NCI-H446 (cell line): ENCODE measurements at regions not wholly inside any gene's neighbourhood (a gene's known extent, or its start where the extent isn't known, plus 50 kb on each side); places are given as distances from the start of the nearest gene placed in this dataset.

Experiments
- DNase-seq, 2 experiments: peaks; one replicate each; lab custom pipeline; 2025; lab: John Stamatoyannopoulos, UW

DNA sequence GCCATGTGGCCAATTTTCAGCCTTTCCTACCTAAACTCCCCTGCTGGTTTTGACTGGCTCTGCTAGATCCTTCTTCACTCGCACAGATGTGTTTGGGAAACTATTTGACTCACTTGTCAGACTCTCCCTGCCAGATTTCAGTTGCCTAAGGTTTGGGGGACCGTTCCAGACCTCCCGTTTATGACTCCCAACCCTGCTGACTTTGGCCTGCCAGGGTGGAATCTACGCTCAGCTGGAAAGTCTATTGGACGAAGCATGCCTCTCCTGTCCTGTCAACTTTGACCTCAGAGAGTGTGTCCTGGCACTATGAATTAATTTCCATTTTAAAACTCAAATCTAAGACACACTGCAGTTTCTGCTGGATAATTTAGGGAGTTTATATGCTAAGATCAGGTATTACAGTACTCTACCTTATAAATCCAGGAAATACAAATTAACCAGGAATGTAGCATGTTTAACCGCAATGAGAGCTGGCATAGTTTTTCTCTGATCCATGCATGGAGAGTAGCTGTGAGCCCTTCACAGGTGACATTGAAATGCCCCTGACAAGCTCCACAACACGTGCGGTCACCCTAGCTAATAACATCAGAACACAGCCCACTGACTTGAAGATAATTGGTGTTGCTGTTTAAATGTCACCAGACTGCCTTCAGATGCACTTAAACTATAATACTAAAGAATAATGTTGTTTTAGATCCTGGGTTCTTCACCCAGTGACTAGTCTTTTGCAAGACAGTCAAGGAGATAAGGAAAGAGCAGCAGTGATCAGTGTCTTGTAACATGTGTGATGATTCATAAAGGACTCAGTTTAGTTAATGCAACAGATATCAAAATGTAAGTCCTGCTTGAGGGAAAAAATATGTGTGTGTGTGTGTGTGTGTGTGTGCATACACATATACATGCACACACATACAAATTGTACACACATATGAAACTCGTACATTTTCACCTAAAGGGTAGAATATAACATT is 223.0 kb upstream of the MCTP2 start:
- no peak for DNase-seq

- DNase-seq = no peak
These were observed 226.7 kb upstream of the MCTP2 start for GRCh38 chr15:94004697-94005096.

- no peak for DNase-seq
These were observed 229.3 kb upstream of the MCTP2 start for GRCh38 chr15:94002041-94002440.

- no peak for DNase-seq
These were observed 230.0 kb upstream of the MCTP2 start for GRCh38 chr15:94001255-94001801.

GRCh38 chr15:94000606-94001005 is 230.8 kb upstream of the MCTP2 start:
- no peak for DNase-seq

GRCh38 chr15:93997071-93997658 is 234.2 kb upstream of the MCTP2 start:
- DNase-seq = peak in 1 of 2 experiments; percentile 4

- DNase-seq = no peak
These were observed 241.8 kb upstream of the MCTP2 start for GRCh38 chr15:93989440-93989998.

DNA sequence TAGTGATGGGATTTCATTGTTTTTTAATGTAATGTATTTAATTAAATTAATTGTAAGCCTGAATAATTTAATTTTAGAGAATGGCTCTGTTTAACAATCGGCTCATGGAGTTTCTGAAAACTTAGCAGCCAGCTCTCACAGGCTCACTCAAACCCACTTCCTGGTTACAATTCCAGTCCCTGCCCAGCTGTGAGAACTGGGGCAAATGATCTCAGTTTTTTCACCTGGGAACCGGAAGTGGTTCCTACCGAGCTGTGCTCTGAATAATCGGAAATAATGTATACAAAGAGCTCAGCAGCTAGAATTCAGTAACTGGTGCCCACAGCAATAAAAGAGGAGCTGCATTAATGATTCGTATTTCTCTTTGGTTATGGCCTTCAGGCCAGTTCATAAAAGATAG is 244.3 kb upstream of the MCTP2 start:
- no peak for DNase-seq

- DNase-seq = no peak
These were observed 244.9 kb upstream of the MCTP2 start for GRCh38 chr15:93986400-93986984.

DNA sequence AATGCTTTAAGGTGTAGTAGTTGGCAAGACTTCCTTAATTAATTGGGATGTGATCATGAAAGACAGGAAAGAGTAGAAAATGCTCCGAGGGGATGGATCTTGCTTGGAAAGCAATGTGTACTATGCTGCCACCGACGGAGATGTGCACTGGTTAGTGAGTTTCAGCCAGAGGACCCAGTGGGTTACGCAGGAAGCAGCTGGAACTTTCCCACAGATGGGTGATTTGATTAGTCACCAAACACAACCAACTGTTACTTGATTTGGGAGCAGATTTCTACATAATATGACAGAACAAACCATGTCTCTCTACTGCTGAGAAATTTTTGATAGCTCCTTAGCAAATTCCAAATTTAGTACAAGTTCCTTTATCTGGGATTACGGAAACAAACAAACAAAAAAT is 245.4 kb upstream of the MCTP2 start:
- DNase-seq = no peak

DNA sequence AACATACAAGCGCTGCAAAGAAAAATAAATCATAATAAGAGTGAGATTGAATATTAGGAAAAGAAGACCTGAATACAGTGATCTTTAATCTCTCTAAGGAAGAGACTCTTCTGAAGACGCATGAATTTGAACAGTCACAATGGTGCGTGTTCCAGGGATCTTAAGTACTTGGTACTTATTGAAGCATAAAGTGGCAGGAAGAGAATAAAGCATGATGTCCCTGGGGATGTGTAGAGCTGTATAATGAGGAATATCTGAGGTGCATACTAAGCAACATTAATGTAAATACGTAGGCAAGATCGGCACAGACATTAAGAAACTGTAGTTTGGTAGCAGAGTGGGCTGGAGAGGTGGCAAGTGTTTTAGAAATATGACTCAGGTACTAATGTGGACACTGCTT is 246.2 kb upstream of the MCTP2 start:
- DNase-seq = no peak

- DNase-seq = no peak
These were observed 247.8 kb upstream of the MCTP2 start for GRCh38 chr15:93983526-93983925.

DNA sequence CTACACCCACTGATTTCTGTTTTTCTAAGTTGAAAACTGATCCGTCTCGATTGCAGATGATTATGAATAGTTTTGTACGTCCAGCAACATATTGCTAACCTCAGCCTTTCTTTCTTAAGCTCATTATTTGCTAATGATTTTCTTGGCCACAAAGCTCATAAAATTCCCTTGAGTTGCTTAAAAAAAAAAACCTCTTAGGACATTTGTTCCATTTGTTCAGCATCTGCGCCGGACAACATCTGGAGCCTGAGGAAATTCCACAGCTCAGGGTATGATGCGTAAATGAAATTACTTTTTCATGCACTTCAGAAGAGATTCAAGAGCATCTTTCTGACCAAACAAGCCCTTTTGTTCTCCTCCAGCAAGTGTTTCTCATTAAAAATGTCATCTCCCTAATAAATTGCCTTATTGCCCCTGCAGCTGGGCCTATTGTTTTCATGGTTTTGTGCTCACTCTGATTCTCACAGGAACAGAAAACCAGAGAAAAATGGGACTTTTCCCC is 249.1 kb upstream of the MCTP2 start:
- DNase-seq = no peak

DNA sequence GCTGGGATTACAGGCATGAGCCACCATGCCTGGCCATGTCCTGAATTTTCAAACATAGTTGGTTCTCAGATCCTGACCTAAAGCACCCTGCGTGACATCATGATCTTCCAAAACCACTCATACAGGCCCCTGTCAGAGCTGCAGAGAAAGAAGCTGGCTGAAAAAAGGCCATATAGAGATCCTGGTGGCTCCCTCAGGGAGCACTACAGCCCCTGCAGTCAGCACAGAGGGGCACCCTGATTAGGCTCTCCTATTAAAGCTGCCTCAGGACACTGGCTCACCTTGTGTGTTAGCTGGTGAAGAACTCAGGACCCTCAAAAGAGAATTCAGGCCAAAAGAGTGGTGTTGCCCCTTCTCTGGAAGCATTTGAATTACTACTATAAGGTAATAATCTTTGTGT is 249.7 kb upstream of the MCTP2 start:
- DNase-seq = no peak

DNA sequence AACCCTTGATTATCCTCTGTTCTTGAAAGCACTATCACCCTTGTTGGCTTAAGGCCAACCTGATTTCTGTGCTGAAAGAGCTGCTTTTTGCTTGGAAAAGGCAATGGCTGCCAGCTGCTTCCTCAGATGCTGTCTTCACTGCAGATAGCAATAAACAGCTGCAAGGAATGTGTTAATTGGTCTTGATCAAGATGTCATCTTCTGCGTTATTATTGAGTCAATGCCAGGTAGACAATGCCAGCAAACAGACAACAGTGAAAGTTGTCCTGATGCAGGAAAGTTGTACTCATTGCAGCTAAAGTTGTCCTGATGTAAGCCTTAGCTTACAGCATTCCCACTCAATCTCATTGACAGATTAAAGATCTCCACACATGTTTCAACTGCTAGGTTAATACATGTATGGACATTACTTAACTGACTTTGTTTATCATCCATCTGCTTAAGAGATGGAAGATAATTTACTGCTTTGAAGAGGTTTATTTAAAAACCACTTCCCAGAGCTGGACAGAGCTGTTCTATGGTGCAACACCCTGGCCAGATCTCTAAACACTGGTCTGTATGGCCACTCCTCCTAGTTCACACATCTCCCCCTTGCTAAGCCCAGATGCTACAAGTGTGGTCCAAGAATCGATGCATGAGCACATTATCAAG is 251.0 kb upstream of the MCTP2 start:
- no peak for DNase-seq

- DNase-seq = no peak
These were observed 256.4 kb upstream of the MCTP2 start for GRCh38 chr15:93974804-93975481.

- DNase-seq = no peak
These were observed 258.1 kb upstream of the MCTP2 start for GRCh38 chr15:93973287-93973686.

DNA sequence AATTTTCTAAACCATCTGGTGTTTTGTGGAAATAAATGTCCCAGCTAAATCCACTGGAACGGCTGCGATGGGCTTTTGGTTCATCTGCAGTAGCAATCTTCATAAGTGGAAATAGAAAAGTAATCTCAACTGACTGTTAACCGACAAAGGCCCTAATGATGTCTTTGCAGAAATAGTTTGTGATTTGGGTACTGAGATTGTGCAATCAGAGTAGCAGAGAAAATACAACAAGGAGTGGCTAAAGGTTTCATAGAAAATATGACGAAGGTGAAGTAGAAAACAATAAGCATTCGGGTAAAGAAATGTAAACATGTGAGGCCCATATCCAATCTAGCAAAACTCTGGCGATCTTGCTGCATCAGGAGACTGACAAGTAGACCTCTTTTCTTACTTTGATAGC is 262.6 kb upstream of the MCTP2 start:
- DNase-seq = no peak

- DNase-seq = no peak
These were observed 266.0 kb upstream of the MCTP2 start for GRCh38 chr15:93965304-93965908.

DNA sequence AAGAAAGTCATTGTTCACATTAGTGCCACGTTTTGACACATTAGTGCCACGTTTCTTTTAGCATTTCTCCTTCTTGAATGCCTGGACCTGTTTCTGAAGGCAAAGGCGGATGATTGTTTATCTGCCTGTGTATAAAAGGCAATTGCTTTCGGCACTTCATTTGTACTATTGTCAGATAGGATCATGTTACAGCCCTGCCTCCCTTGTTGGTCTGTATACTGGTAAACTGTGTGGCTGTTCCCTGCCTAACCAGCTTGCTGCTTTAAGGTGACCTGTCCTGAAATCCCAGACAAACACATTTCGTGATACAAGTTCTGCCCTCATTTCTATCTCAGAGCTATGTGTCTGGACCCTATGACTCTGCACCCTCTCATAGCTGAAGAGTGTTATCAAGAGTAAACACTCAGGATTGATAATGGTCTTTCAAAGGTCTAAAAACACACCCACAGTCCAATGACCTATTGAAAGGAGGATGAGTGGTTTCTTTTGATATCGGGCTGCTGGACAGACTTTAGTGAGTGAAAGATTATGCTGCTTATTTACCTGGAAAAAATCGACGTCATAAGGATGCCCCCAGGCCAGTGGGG is 276.3 kb upstream of the MCTP2 start:
- DNase-seq = no peak
